GM12878 (cell line): ENCODE measurements at regions not wholly inside any gene's neighbourhood (a gene's known extent, or its start where the extent isn't known, plus 50 kb on each side); places are given as distances from the start of the nearest gene placed in this dataset.

Experiments
- CTCF ChIP-seq, 3 experiments: IDR thresholded peaks in 2 of 3; conservative IDR thresholded peaks in 1 of 3; 2 replicates each; pipeline ENCODE4 v1.5.1; 2011; ENCODE audit warnings: low read depth in 3 of 3, low read length in 3 of 3, mild to moderate bottlenecking in 3 of 3, control low read depth in 2 of 3, moderate library complexity in 2 of 3, inconsistent platforms in 1 of 3, mixed read lengths in 1 of 3; ENCODE audit not compliant: control insufficient read depth in 2 of 3, insufficient read depth in 1 of 3; ENCODE audit errors: extremely low read depth in 1 of 3
- FOS ChIP-seq: IDR thresholded peaks from 3 replicates; pipeline ENCODE4 v1.6.1; 2011; ENCODE audit warnings: borderline replicate concordance; ENCODE audit not compliant: insufficient read length; ENCODE audit errors: extremely low read depth
- IRF5 ChIP-seq: fragments of 450-650 bp; IDR thresholded peaks from 2 replicates; pipeline ENCODE4 v1.6.1; 2017; ENCODE audit warnings: borderline replicate concordance
- LARP7 ChIP-seq: fragments of 450-650 bp; IDR thresholded peaks from 2 replicates; pipeline ENCODE4 v1.6.1; 2017; ENCODE audit warnings: mild to moderate bottlenecking
- POLR2A ChIP-seq: IDR thresholded peaks from 2 replicates; pipeline ENCODE4 v1.6.1; 2011; ENCODE audit warnings: low read depth, mild to moderate bottlenecking, low read length
- REST ChIP-seq: IDR thresholded peaks from 2 replicates; pipeline ENCODE4 v1.6.1; 2012; ENCODE audit warnings: mild to moderate bottlenecking, low read depth, low read length
- RFX5 ChIP-seq: IDR thresholded peaks from 2 replicates; pipeline ENCODE4 v1.6.1; 2011; ENCODE audit warnings: low read depth, low read length, improper control_type of control experiment
- SP1 ChIP-seq: IDR thresholded peaks from one replicate; pipeline ENCODE4 v1.6.1; 2011; ENCODE audit warnings: low read depth, low read length
- USF1 ChIP-seq: IDR thresholded peaks from 2 replicates; pipeline ENCODE4 v1.6.1; 2011; ENCODE audit warnings: borderline replicate concordance, low read depth, mild to moderate bottlenecking, moderate library complexity, mixed read lengths, low read length; ENCODE audit not compliant: insufficient read depth; ENCODE audit errors: extremely low read length
- USF2 ChIP-seq: IDR thresholded peaks from 2 replicates; pipeline ENCODE4 v1.6.1; 2011; ENCODE audit warnings: low read depth, low read length, improper control_type of control experiment, borderline replicate concordance
- ZNF24 ChIP-seq: fragments of 450-650 bp; IDR thresholded peaks from 2 replicates; pipeline ENCODE4 v1.6.1; 2017; ENCODE audit warnings: antibody characterized with exemption, mild to moderate bottlenecking
- ZNF384 ChIP-seq: IDR thresholded peaks from 2 replicates; pipeline ENCODE4 v1.6.1; 2012; ENCODE audit warnings: low read depth, mild to moderate bottlenecking, low read length, improper control_type of control experiment, borderline replicate concordance

GRCh38 chrX:43005561-43005960 lies 227.6 kb upstream of the PPP1R2C start:
- TF ChIP-seq CTCF (IDR thresholded peaks at IDR 0.05 in 2 of 3, conservative IDR thresholded peaks at IDR 0.05 in 1 of 3; ENCODE audit: control insufficient read depth in 2 of 3, extremely low read depth in 1 of 3, insufficient read depth in 1 of 3, low read depth in 3 of 3, low read length in 3 of 3) (no peak), POLR2A (no peak), ZNF24 (no peak), RFX5 (no peak), ZNF384 (no peak), FOS (no peak), IRF5 (no peak), REST (no peak), SP1 (no peak), LARP7 (no peak), USF2 (no peak), USF1 (no peak)
